RWPE1 (cell line): ENCODE measurements at regions not wholly inside any gene's neighbourhood (a gene's known extent, or its start where the extent isn't known, plus 50 kb on each side); places are given as distances from the start of the nearest gene placed in this dataset.
"Not testable (repeated sequence)": the region's sequence is repeated elsewhere in the genome, so short reads cannot be mapped to it uniquely, and the experiment has no call there.

Experiments
- CTCF ChIA-PET: fragments of 350-600 bp; sonication (Branson Sonifier 250); formaldehyde crosslinking; extraction: SDS; loops from one replicate; lab custom pipeline; 2021; lab: Yijun Ruan, JAX
- POLR2A ChIA-PET: fragments of 400-600 bp; formaldehyde crosslinking; extraction: SDS; loops from one replicate; lab custom pipeline; 2020; ENCODE audit warnings: antibody characterized with exemption; ENCODE audit not compliant: low non-redundant PET; lab: Yijun Ruan, JAX
- DNase-seq: peaks from one replicate; pipeline ENCODE4 v3.0.0; 2012; ENCODE audit warnings: low spot score
- H3K27ac ChIP-seq: fragments of 450-650 bp; 2 replicates; pipeline ENCODE4 v1.5.1; 2017
- CTCF ChIP-seq: fragments of 450-650 bp; conservative IDR thresholded peaks from 2 replicates; pipeline ENCODE4 v1.5.1; 2017; ENCODE audit warnings: low read depth, mild to moderate bottlenecking

DNA sequence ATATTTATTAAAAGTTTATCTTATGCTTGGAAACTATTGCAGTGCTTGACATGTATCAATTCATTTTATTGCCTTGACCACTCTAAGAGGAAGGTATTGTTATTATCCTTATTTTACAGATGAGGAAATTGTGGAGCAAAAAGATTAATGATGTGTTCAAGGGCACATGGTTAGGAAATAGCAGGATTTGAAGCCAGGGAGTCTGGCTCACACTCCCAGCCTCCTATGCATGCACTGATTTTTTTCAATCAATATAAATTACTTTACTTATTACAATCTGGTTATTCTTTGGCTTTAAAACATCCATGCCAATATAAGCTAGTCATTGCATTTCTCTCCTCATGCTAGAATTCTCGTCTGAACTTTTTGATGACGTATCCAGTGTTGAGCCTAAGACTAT is 94.2 kb upstream of the TBX5 start:
- POLR2A ChIA-PET, result no interaction called here
- DNase-seq, result no peak
- H3K27ac ChIP-seq, result no peak overlapping the region
- no peak for TF ChIP-seq CTCF
- CTCF ChIA-PET, result interaction anchor here (0.6 kb wide), 1 partner anchor 448 kb away, joined by 3 read pairs; no protein-coding TSS in a partner anchor

- ChIA-PET POLR2A (no interaction called here), CTCF (interaction anchor here (0.6 to 1.1 kb wide), 3 partner anchors 9 to 1044 kb away, joined by 3 read pairs; no protein-coding TSS in a partner anchor)
- TF ChIP-seq CTCF, result no peak
- no peak overlapping the region for H3K27ac ChIP-seq
- DNase-seq, result no peak
These were observed 93.4 kb upstream of the TBX5 start for GRCh38 chr12:114499338-114499737.

GRCh38 chr12:114491916-114492315 is 86.0 kb upstream of the TBX5 start:
- DNase-seq, result no peak
- no peak for TF ChIP-seq CTCF
- no peak overlapping the region for H3K27ac ChIP-seq
- CTCF ChIA-PET, result interaction anchor here (0.6 kb wide), 1 partner anchor 525 kb away, joined by 3 read pairs; no protein-coding TSS in a partner anchor
- POLR2A ChIA-PET, result no interaction called here

GRCh38 chr12:114484822-114485459 is 79.0 kb upstream of the TBX5 start:
- CTCF ChIA-PET, H3K27ac ChIP-seq, DNase-seq, POLR2A ChIA-PET: not testable (repeated sequence)

DNA sequence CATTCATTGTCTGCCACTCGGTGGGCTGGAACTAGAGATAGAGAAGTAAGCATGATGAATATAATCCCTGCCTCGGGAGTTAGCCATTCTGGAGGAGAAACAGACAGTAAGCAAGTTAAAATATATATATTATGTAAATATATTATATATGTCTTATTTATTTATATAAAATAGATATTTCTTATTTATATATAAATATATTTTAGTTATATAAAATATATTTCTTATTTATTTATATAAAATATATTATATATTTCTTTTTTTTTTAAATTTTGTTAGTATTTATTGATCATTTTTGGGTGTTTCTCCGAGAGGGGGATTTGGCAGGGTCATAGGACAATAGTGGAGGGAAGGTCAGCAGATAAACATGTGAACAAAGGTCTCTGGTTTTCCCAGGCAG is 78.1 kb upstream of the TBX5 start:
- ChIA-PET CTCF (interaction anchor here (0.8 kb wide), 1 partner anchor 503 kb away, joined by 4 read pairs; no protein-coding TSS in a partner anchor), POLR2A (no interaction called here)
- DNase-seq, result no peak
- H3K27ac ChIP-seq, result no peak overlapping the region
- no peak for TF ChIP-seq CTCF

- ChIA-PET CTCF (interaction anchor here (0.9 kb wide), 1 partner anchor 515 kb away, joined by 3 read pairs; no protein-coding TSS in a partner anchor), POLR2A (no interaction called here)
- no peak for DNase-seq
- no peak overlapping the region for H3K27ac ChIP-seq
- no peak for TF ChIP-seq CTCF
These were observed 75.2 kb upstream of the TBX5 start for GRCh38 chr12:114481200-114481535.
